Vagina (tissue), 2 donors: ENCODE measurements at regions not wholly inside any gene's neighbourhood (a gene's known extent, or its start where the extent isn't known, plus 50 kb on each side); places are given as distances from the start of the nearest gene placed in this dataset.

Experiments used
- DNase-seq, 2 donors: peaks; one replicate each; pipeline ENCODE4 v3.0.0-alpha.2; 2017; ENCODE audit errors: extremely low spot score in 2 of 2
- H3K27ac ChIP-seq: fragments of 200-600 bp; sonication (generic); one replicate; pipeline ENCODE4 v1.5.1; 2019
- H3K27me3 ChIP-seq: fragments of 200-600 bp; sonication (generic); one replicate; pipeline ENCODE4 v1.5.1; 2019
- H3K36me3 ChIP-seq, 2 donors: fragments of 200-600 bp; sonication (generic); one replicate each; pipeline ENCODE4 v1.5.1; 2017 to 2019
- H3K4me1 ChIP-seq: fragments of 200-600 bp; sonication (generic); one replicate; pipeline ENCODE4 v1.5.1; 2019
- H3K4me3 ChIP-seq, 2 donors: fragments of 200-600 bp; sonication (generic); 1 replicate in 1 of 2; 2 replicates in 1 of 2; pipeline ENCODE4 v1.5.1; 2016 to 2019
- H3K9me3 ChIP-seq: fragments of 200-600 bp; sonication (generic); one replicate; pipeline ENCODE4 v1.5.1; 2019
- CTCF ChIP-seq, 3 experiments: fragments of 450-650 bp in 2 of 3; fragments of 200-600 bp in 1 of 3; sonication (generic) in 1 of 3; IDR thresholded peaks; one replicate each; pipeline ENCODE4 v1.5.1; 2017 to 2019; ENCODE audit warnings: antibody characterized with exemption in 3 of 3, mild to moderate bottlenecking in 2 of 3, moderate library complexity in 2 of 3
- POLR2A ChIP-seq, 2 donors: fragments of 450-650 bp; IDR thresholded peaks; one replicate each; pipeline ENCODE4 v1.6.1; 2017; ENCODE audit warnings: antibody characterized with exemption in 2 of 2, mild to moderate bottlenecking in 2 of 2, moderate library complexity in 2 of 2
- POLR2AphosphoS5 ChIP-seq, 2 donors: sonication (generic); formaldehyde crosslinking; IDR thresholded peaks; one replicate each; pipeline ENCODE4 v1.9.0; 2017; ENCODE audit warnings: antibody characterized with exemption in 2 of 2, mild to moderate bottlenecking in 2 of 2, low read depth in 1 of 2; ENCODE audit not compliant: insufficient read depth in 1 of 2
- intact Hi-C: fragments of 100-400 bp; cut with DNase I; formaldehyde crosslinking; loops from one replicate; pipeline ENCODE4 v1.15.1; 2023

GRCh38 chr5:100749771-100750284 lies 153.3 kb downstream of the ST8SIA4 start:
- Histone ChIP-seq H3K4me1 (no peaks in the 10 kb centered on the region), H3K27ac (no peak overlapping the region), H3K4me3 (no peak overlapping the region), H3K36me3 (no peaks in the 10 kb centered on the region), H3K9me3 (no peaks in the 10 kb centered on the region), H3K27me3 (no peaks in the 10 kb centered on the region)
- DNase-seq, result no peak
- TF ChIP-seq POLR2A (IDR thresholded peaks at IDR 0.05), result no peak
- no peak for TF ChIP-seq POLR2AphosphoS5 (IDR thresholded peaks at IDR 0.05; ENCODE audit: insufficient read depth in 1 of 2, low read depth in 1 of 2)
- TF ChIP-seq CTCF (IDR thresholded peaks at IDR 0.05), result no peak
- intact Hi-C loops, result no loop called here

- H3K4me3 ChIP-seq, result no peak overlapping the region
- H3K4me1 ChIP-seq, result no peaks in the 10 kb centered on the region
- intact Hi-C loops, result no loop called here
- H3K36me3 ChIP-seq, result no peaks in the 10 kb centered on the region
- TF ChIP-seq CTCF (IDR thresholded peaks at IDR 0.05) (no peak), POLR2AphosphoS5 (IDR thresholded peaks at IDR 0.05; ENCODE audit: insufficient read depth in 1 of 2, low read depth in 1 of 2) (no peak), POLR2A (IDR thresholded peaks at IDR 0.05) (no peak)
- DNase-seq, result no peak
- no peaks in the 10 kb centered on the region for H3K27me3 ChIP-seq
- no peaks in the 10 kb centered on the region for H3K9me3 ChIP-seq
- H3K27ac ChIP-seq, result no peak overlapping the region
Measured at GRCh38 chr5:100755435-100755834, 147.6 kb downstream of the ST8SIA4 start.
